ENCODE measurements at regions not wholly inside any gene's neighbourhood (a gene's known extent, or its start where the extent isn't known, plus 50 kb on each side); places are given as distances from the start of the nearest gene placed in this dataset.

- no peak for DNase-seq (ENCODE audit: extremely low spot score in 2 of 2)
- Histone ChIP-seq H3K27me3 (no peaks in the 10 kb centered on the region), H3K4me3 (no peak overlapping the region), H3K27ac (peak overlapping the region; percentile 7), H3K36me3 (no peaks in the 10 kb centered on the region), H3K9me3 (no peaks in the 10 kb centered on the region), H3K4me1 (no peaks in the 10 kb centered on the region)
- TF ChIP-seq POLR2A (IDR thresholded peaks at IDR 0.05) (no peak), POLR2AphosphoS5 (IDR thresholded peaks at IDR 0.05; ENCODE audit: insufficient read depth in 1 of 2, low read depth in 1 of 2) (no peak), CTCF (IDR thresholded peaks at IDR 0.05) (no peak)
- intact Hi-C loops (cut with DNase I): no loop called here
Observed at GRCh38 chr4:137226221-137226620, 306.1 kb downstream of the PCDH18 start.

- intact Hi-C loops (cut with DNase I): no loop called here
- no peaks in the 10 kb centered on the region for H3K9me3 ChIP-seq
- H3K27me3 ChIP-seq: no peaks in the 10 kb centered on the region
- H3K4me1 ChIP-seq: no peaks in the 10 kb centered on the region
- H3K36me3 ChIP-seq: no peaks in the 10 kb centered on the region
- H3K4me3 ChIP-seq: no peak overlapping the region
- no peak overlapping the region for H3K27ac ChIP-seq
- no peak for TF ChIP-seq POLR2A (IDR thresholded peaks at IDR 0.05)
- no peak for TF ChIP-seq POLR2AphosphoS5 (IDR thresholded peaks at IDR 0.05; ENCODE audit: insufficient read depth in 1 of 2, low read depth in 1 of 2)
- TF ChIP-seq CTCF (IDR thresholded peaks at IDR 0.05): no peak
- DNase-seq (ENCODE audit: extremely low spot score in 2 of 2): no peak
Observed at GRCh38 chr4:137213372-137214173, 318.7 kb downstream of the PCDH18 start.

GRCh38 chr4:137212601-137213000 lies 319.7 kb downstream of the PCDH18 start:
- no peak for DNase-seq (ENCODE audit: extremely low spot score in 2 of 2)
- Histone ChIP-seq H3K27ac (no peak overlapping the region), H3K27me3 (no peaks in the 10 kb centered on the region), H3K9me3 (no peaks in the 10 kb centered on the region), H3K4me3 (no peak overlapping the region), H3K4me1 (no peaks in the 10 kb centered on the region), H3K36me3 (no peaks in the 10 kb centered on the region)
- intact Hi-C loops (cut with DNase I): no loop called here
- TF ChIP-seq POLR2AphosphoS5 (IDR thresholded peaks at IDR 0.05; ENCODE audit: insufficient read depth in 1 of 2, low read depth in 1 of 2) (no peak), CTCF (IDR thresholded peaks at IDR 0.05) (no peak), POLR2A (IDR thresholded peaks at IDR 0.05) (no peak)

- Histone ChIP-seq H3K4me1 (no peaks in the 10 kb centered on the region), H3K9me3 (no peaks in the 10 kb centered on the region), H3K27ac (no peak overlapping the region), H3K36me3 (no peaks in the 10 kb centered on the region), H3K4me3 (no peak overlapping the region), H3K27me3 (no peaks in the 10 kb centered on the region)
- TF ChIP-seq POLR2AphosphoS5 (IDR thresholded peaks at IDR 0.05; ENCODE audit: insufficient read depth in 1 of 2, low read depth in 1 of 2) (no peak), CTCF (IDR thresholded peaks at IDR 0.05) (no peak), POLR2A (IDR thresholded peaks at IDR 0.05) (no peak)
- intact Hi-C loops (cut with DNase I): no loop called here
- DNase-seq (ENCODE audit: extremely low spot score in 2 of 2): no peak
Observed at GRCh38 chr4:137209240-137209639, 323.1 kb downstream of the PCDH18 start.

GRCh38 chr4:137206781-137207180 lies 325.5 kb downstream of the PCDH18 start:
- H3K9me3 ChIP-seq: no peaks in the 10 kb centered on the region
- H3K4me3 ChIP-seq: no peak overlapping the region
- no peaks in the 10 kb centered on the region for H3K36me3 ChIP-seq
- DNase-seq (ENCODE audit: extremely low spot score in 2 of 2): no peak
- H3K4me1 ChIP-seq: no peaks in the 10 kb centered on the region
- TF ChIP-seq CTCF (IDR thresholded peaks at IDR 0.05) (no peak), POLR2AphosphoS5 (IDR thresholded peaks at IDR 0.05; ENCODE audit: insufficient read depth in 1 of 2, low read depth in 1 of 2) (no peak), POLR2A (IDR thresholded peaks at IDR 0.05) (no peak)
- intact Hi-C loops (cut with DNase I): no loop called here
- no peaks in the 10 kb centered on the region for H3K27me3 ChIP-seq
- no peak overlapping the region for H3K27ac ChIP-seq

All from vagina (tissue), 2 donors.